AG09309 (cell line): ENCODE measurements at regions not wholly inside any gene's neighbourhood (a gene's known extent, or its start where the extent isn't known, plus 50 kb on each side); places are given as distances from the start of the nearest gene placed in this dataset.
"Not testable (repeated sequence)": the region's sequence is repeated elsewhere in the genome, so short reads cannot be mapped to it uniquely, and the experiment has no call there.

ENCODE experiments used
- DNase-seq: peaks from one replicate; pipeline ENCODE4 v3.0.0-alpha.2; 2010; ENCODE audit warnings: low read depth
- H3K4me3 ChIP-seq: 2 replicates; pipeline ENCODE4 v1.5.1; 2011; ENCODE audit warnings: mild to moderate bottlenecking, low read depth, low read length, moderate library complexity; ENCODE audit not compliant: control insufficient read depth
- TF ChIP-seq, protein P1 (sequence below): IDR thresholded peaks from 2 replicates; pipeline ENCODE4 v1.5.1; 2011; ENCODE audit warnings: mild to moderate bottlenecking, low read depth, low read length, inconsistent platforms; ENCODE audit not compliant: insufficient read depth, control insufficient read depth; ENCODE audit errors: missing control alignments

DNA sequence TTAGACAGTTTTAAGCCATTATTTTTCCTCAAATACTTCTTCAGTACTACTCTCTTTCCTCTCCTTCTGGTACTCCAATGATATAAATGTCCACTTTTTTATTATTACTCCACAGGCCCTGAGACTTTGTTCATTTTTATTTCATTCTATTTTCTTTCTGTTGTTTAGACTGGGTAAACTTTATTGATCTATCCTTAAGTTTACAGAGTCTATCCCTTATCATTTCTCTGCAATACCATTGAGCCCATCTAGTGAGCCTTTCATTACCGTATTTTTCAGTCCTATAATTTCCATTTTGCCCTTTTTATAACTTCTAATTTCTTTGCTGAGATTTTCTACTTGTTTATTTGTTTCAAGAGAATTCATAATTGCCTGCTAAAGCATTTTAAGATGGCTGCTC lies 193.7 kb downstream of the TOX3 start:
- no peak overlapping the region for H3K4me3 ChIP-seq
- DNase-seq: no peak
- TF ChIP-seq, protein P1, sequence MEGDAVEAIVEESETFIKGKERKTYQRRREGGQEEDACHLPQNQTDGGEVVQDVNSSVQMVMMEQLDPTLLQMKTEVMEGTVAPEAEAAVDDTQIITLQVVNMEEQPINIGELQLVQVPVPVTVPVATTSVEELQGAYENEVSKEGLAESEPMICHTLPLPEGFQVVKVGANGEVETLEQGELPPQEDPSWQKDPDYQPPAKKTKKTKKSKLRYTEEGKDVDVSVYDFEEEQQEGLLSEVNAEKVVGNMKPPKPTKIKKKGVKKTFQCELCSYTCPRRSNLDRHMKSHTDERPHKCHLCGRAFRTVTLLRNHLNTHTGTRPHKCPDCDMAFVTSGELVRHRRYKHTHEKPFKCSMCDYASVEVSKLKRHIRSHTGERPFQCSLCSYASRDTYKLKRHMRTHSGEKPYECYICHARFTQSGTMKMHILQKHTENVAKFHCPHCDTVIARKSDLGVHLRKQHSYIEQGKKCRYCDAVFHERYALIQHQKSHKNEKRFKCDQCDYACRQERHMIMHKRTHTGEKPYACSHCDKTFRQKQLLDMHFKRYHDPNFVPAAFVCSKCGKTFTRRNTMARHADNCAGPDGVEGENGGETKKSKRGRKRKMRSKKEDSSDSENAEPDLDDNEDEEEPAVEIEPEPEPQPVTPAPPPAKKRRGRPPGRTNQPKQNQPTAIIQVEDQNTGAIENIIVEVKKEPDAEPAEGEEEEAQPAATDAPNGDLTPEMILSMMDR: no peak

DNA sequence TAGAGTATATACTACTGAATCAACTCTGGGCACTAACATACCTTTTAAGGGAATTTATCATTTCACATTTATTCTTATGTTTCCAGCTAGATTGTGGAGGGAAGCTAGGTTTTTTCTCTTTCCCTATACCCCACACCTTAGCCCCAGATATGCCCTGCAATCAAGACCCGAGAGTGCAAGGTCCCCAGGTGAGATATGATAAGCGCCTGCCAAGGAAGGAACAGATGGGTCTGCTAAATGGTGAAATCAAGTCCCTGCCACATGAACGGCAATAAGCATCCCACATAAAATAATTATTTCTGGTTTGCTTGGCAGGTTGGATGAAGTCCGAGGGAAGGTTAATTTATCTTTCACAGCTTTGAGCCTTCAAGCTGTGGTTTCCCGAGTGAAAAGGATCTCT lies 195.5 kb downstream of the TOX3 start:
- no peak for DNase-seq
- TF ChIP-seq, protein P1: no peak
- no peak overlapping the region for H3K4me3 ChIP-seq

DNA sequence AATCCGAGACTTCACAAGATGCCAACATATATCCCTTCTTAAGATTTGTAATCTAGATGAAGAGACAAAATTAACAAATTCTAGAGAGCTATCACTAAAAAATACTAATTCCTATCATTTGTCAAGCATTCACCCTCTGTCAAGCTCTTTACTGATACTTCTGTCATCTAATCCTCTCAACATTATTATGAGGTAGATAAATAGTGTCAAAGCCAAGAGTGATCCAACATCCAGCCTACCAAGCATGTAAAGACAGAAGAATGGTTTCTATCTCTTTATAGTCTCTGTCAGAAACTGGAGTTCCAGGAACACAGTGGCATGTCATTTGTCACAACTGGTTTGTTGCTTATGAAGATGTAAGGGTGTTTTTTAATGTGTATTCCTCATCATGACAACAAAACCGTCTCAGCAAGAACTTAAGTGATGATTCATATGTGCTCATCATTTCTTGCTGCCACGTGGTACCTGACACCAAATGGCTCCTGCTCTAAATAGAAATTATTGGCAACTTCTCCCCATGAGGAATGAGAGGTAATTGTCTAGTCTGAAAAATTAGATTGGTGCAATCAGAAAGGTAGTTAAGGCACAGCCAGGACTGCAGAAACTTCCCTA lies 196.8 kb downstream of the TOX3 start:
- no peak overlapping the region for H3K4me3 ChIP-seq
- no peak for DNase-seq
- TF ChIP-seq, protein P1: no peak

DNA sequence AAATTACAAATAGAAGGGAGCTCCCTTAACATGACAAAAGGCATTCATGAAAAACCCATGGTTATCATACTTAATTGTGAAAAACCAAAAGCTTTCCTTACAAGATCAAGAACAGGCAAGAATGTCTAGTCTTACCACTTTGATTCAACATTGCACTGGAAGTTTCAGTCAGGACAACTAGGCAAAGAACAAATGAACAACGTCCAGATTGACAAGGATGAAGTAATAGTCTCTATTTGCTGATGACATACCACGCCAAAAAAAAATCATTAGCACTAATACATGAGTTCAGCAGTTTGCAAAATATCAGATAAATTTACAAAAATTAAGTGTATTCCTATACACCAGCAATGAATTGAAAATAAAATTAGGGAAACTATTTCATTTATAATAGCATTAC lies 200.2 kb downstream of the TOX3 start:
- DNase-seq: no peak
- TF ChIP-seq, protein P1: no peak
- H3K4me3 ChIP-seq: no peak overlapping the region

DNA sequence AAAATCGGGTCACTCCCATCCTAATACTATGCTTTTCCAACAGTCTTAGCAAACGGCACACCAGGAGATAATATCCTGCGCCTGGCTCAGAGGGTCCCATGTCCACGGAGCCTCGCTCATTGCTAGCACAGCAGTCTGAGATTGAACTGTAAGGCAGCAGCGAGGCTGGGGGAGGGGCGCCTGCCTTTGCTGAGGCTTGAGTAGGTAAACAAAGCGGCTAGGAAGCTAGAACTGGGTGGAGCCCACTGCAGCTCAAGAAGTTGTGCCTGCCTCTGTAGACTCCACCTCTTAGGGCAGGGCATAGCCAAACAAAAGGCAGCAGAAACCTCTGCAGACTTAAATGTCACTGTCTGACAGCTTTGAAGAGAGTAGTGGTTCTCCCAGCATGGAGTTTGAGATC lies 213.3 kb downstream of the TOX3 start:
- not testable (repeated sequence) for H3K4me3 ChIP-seq, DNase-seq

DNA sequence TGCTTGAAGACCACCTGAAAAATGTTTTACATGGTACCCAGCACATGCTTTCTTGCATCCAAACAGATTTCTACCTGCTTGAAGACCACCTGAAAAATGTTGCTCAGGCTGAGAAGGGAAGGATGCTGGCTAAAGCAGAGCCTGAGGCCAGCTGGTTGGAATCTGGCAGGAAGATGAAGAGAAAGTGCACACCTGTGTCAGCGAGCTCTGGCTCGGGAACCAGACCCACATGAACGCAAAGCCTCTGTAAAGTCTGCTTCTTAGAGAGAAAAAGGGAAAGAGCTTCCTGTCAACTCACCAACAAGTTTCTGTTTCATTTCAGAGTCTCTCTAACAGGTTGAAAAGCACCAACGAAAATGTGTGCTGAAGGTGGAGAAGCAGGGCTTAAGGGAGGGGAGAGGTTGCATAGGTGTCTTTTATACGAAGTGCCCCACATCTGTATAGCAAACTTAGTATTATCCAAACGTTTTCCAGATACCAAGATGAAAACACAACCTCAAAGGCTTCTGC lies 226.0 kb downstream of the TOX3 start:
- H3K4me3 ChIP-seq: no peak overlapping the region
- TF ChIP-seq, protein P1: no peak
- no peak for DNase-seq

DNA sequence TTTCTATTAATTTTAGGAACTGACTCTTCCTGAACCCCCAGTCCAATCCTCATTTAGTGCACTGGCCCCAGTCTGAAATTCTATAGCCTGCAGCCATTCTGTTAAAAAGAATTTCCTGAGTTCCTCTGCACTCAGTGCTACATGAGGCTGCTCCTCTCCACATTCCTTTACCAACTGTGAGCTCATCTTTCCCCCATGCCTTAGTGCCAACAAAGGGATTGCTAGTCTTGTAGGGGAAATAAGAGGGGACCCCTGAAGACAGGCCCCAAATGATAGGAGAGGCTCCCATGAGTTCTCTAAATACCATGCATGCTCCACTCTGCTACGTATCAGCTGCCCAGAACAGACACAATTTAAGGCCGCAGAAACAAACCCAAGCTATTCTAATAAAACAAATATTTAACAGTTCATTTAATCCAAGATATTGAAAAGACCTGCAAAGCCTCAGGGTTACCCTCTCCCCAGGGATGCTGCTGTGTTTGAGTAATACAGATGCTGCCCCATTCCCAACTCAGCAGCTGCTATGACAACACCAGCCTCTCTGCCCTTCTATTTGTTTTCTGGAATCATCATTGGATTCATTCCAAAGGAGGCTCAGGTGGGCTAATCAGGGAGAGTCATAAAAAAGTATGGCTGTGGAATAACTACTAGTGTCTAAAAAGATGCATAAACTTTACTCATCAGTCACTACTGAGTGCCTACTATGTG lies 228.5 kb downstream of the TOX3 start:
- H3K4me3 ChIP-seq: no peak overlapping the region
- TF ChIP-seq, protein P1: no peak
- DNase-seq: no peak
